IMR-90 (cell line): ENCODE measurements at regions not wholly inside any gene's neighbourhood (a gene's known extent, or its start where the extent isn't known, plus 50 kb on each side); places are given as distances from the start of the nearest gene placed in this dataset.

Experiments used
- ATAC-seq: fragments of 200-7000 bp; cut with Tn5 transposase; 2 replicates; pipeline ENCODE4 v1.9.1; 2020; ENCODE audit warnings: low read depth, mild to moderate bottlenecking, moderate library complexity
- BruUV-seq: library from RNA; stranded (reverse); fragments of 400-500 nt; replicated peaks from 2 replicates; lab custom pipeline; 2021; lab: Mats Ljungman, UMichigan
- CTCF ChIA-PET: fragments of 300-600 bp; formaldehyde crosslinking; extraction: SDS; loops from one replicate; lab custom pipeline; 2021; ENCODE audit warnings: antibody characterized with exemption; lab: Yijun Ruan, JAX
- POLR2A ChIA-PET: fragments of 300-600 bp; sonication (Branson Sonifier 250); formaldehyde crosslinking; loops from one replicate; lab custom pipeline; 2022; ENCODE audit warnings: antibody characterized with exemption; ENCODE audit not compliant: unreplicated experiment; lab: Charles Lee
- DNase-seq: peaks from one replicate; pipeline ENCODE4 v3.0.0; 2013
- H2AFZ ChIP-seq: replicated peaks from 2 replicates; pipeline ENCODE3; 2013; ENCODE audit warnings: low read length, mild to moderate bottlenecking; ENCODE audit not compliant: poor library complexity
- H2AK5ac ChIP-seq: 2 replicates; pipeline ENCODE4 v1.6.1; 2013; ENCODE audit warnings: low read depth, low read length, inconsistent platforms
- H2AK9ac ChIP-seq: replicated peaks from 2 replicates; pipeline ENCODE3; 2013; ENCODE audit warnings: mild to moderate bottlenecking, low read depth, low read length, moderate library complexity; ENCODE audit not compliant: poor library complexity
- H2BK120ac ChIP-seq: 2 replicates; pipeline ENCODE4 v1.6.1; 2013; ENCODE audit warnings: low read depth, low read length, inconsistent platforms
- H2BK15ac ChIP-seq: 3 replicates; pipeline ENCODE4 v1.6.1; 2013; ENCODE audit warnings: low read depth, low read length, inconsistent platforms
- H2BK20ac ChIP-seq: 2 replicates; pipeline ENCODE4 v1.6.1; 2013; ENCODE audit warnings: low read depth, mild to moderate bottlenecking, inconsistent platforms, low read length, moderate library complexity
- H2BK5ac ChIP-seq: 2 replicates; pipeline ENCODE4 v1.6.1; 2013; ENCODE audit warnings: mild to moderate bottlenecking, low read depth, low read length, inconsistent platforms; ENCODE audit not compliant: poor library complexity, severe bottlenecking
- H3K14ac ChIP-seq: replicated peaks from 2 replicates; pipeline ENCODE4 v1.6.1; 2013; ENCODE audit warnings: low read depth, low read length, inconsistent platforms
- H3K18ac ChIP-seq: 2 replicates; pipeline ENCODE4 v1.6.1; 2013; ENCODE audit warnings: low read depth, low read length, control low read depth
- H3K23ac ChIP-seq: 2 replicates; pipeline ENCODE4 v1.6.1; 2013; ENCODE audit warnings: low read depth, low read length, inconsistent platforms
- H3K27ac ChIP-seq: 2 replicates; pipeline ENCODE4 v1.5.1; 2013; ENCODE audit warnings: mild to moderate bottlenecking, control low read depth, low read length; ENCODE audit not compliant: insufficient read depth
- H3K27me3 ChIP-seq: 2 replicates; pipeline ENCODE4 v1.6.1; 2013; ENCODE audit warnings: low read length; ENCODE audit not compliant: control insufficient read depth, insufficient read depth
- H3K36me3 ChIP-seq: 2 replicates; pipeline ENCODE4 v1.6.1; 2013; ENCODE audit warnings: low read length, mixed read lengths; ENCODE audit not compliant: control insufficient read depth, insufficient read depth
- H3K4ac ChIP-seq: 2 replicates; pipeline ENCODE4 v1.6.1; 2013; ENCODE audit warnings: low read depth, low read length, inconsistent platforms
- H3K4me1 ChIP-seq: 2 replicates; pipeline ENCODE4 v1.6.1; 2013; ENCODE audit warnings: low read length, mixed read lengths; ENCODE audit not compliant: control insufficient read depth, insufficient read depth
- H3K4me2 ChIP-seq: 2 replicates; pipeline ENCODE4 v1.6.1; 2013; ENCODE audit warnings: low read depth, mild to moderate bottlenecking, control low read depth, low read length, moderate library complexity
- H3K4me3 ChIP-seq: 2 replicates; pipeline ENCODE4 v1.5.1; 2013; ENCODE audit warnings: low read depth, mild to moderate bottlenecking, control low read depth, low read length, moderate library complexity; ENCODE audit not compliant: insufficient read depth
- H3K56ac ChIP-seq: 2 replicates; pipeline ENCODE4 v1.6.1; 2013; ENCODE audit warnings: low read length, inconsistent platforms; ENCODE audit not compliant: insufficient read depth; ENCODE audit errors: extremely low read depth
- H3K79me1 ChIP-seq, 2 experiments: 2 replicates each; pipeline ENCODE4 v1.6.1; 2013; ENCODE audit warnings: low read length in 2 of 2, inconsistent platforms in 1 of 2, low read depth in 1 of 2
- H3K9ac ChIP-seq: 2 replicates; pipeline ENCODE4 v1.6.1; 2013; ENCODE audit warnings: low read depth, low read length, control low read depth
- H3K9me1 ChIP-seq: 2 replicates; pipeline ENCODE4 v1.6.1; 2013; ENCODE audit warnings: low read length, inconsistent platforms; ENCODE audit not compliant: insufficient read depth
- H3K9me3 ChIP-seq: 2 replicates; pipeline ENCODE4 v1.6.1; 2013; ENCODE audit warnings: low read length; ENCODE audit not compliant: control insufficient read depth, insufficient read depth
- H4K20me1 ChIP-seq: 2 replicates; pipeline ENCODE4 v1.6.1; 2013; ENCODE audit warnings: low read length, inconsistent platforms; ENCODE audit not compliant: insufficient read depth
- H4K5ac ChIP-seq: 2 replicates; pipeline ENCODE4 v1.6.1; 2013; ENCODE audit warnings: mild to moderate bottlenecking, low read depth, low read length, control low read depth
- H4K8ac ChIP-seq, 2 experiments: 2 replicates each; pipeline ENCODE4 v1.6.1; 2013; ENCODE audit warnings: low read depth in 2 of 2, low read length in 2 of 2, control low read depth in 1 of 2, inconsistent platforms in 1 of 2
- H4K91ac ChIP-seq: 2 replicates; pipeline ENCODE4 v1.6.1; 2013; ENCODE audit warnings: low read depth, low read length, inconsistent platforms; ENCODE audit not compliant: insufficient read depth
- BHLHE40 ChIP-seq: fragments of 150-350 bp; IDR thresholded peaks from 2 replicates; pipeline ENCODE4 v1.6.1; 2016; ENCODE audit warnings: mild to moderate bottlenecking, low read depth, low read length
- CEBPB ChIP-seq: IDR thresholded peaks from 2 replicates; pipeline ENCODE4 v1.6.1; 2012; ENCODE audit warnings: low read depth, low read length, improper control_type of control experiment
- MAFK ChIP-seq: IDR thresholded peaks from 2 replicates; pipeline ENCODE4 v1.6.1; 2012; ENCODE audit warnings: low read depth, low read length, improper control_type of control experiment
- RCOR1 ChIP-seq: IDR thresholded peaks from 2 replicates; pipeline ENCODE4 v1.6.1; 2012; ENCODE audit warnings: mild to moderate bottlenecking, low read length, improper control_type of control experiment; ENCODE audit not compliant: insufficient replicate concordance
- SMC3 ChIP-seq: fragments of 150-350 bp; IDR thresholded peaks from 2 replicates; pipeline ENCODE4 v1.6.1; 2016; ENCODE audit warnings: low read depth, mild to moderate bottlenecking, antibody characterized with exemption, low read length, moderate library complexity
- USF2 ChIP-seq: fragments of 150-350 bp; IDR thresholded peaks from 2 replicates; pipeline ENCODE4 v1.6.1; 2017; ENCODE audit warnings: mild to moderate bottlenecking, antibody characterized with exemption, low read length, low read depth
- WGBS, 2 experiments: methylation state at CpG; one replicate each; pipeline versions ENCODE4 v1.1.5 to v1.1.7; 2013; ENCODE audit warnings: missing lambda C conversion rate in 2 of 2; ENCODE audit not compliant: insufficient read length in 1 of 2; ENCODE audit errors: extremely low coverage in 2 of 2; 5-methylcytosine and 5-hydroxymethylcytosine counted together
- dilution Hi-C: fragments of 300-500 bp; cut with HindIII; formaldehyde crosslinking; loops from one replicate; pipeline ENCODE4 v1.14.3; 2018; ENCODE audit warnings: low sequenced_read_pairs; ENCODE audit not compliant: unreplicated experiment
- in situ Hi-C: fragments of 300-500 bp; cut with MboI; formaldehyde crosslinking; loops from 3 replicates; pipeline ENCODE4 v1.14.3; 2019; ENCODE audit warnings: low sequenced_read_pairs, inconsistent platforms, mixed read lengths
- intact Hi-C: fragments of 100-400 bp; cut with micrococcal nuclease; formaldehyde crosslinking; loops from 2 replicates; pipeline ENCODE4 v1.10.0; 2022

- no peak overlapping the region for H2BK5ac ChIP-seq
- H2BK15ac ChIP-seq, result no peak overlapping the region
- no peak overlapping the region for H2AFZ ChIP-seq
- DNase-seq, result no peak
- H3K27me3 ChIP-seq, result no peaks in the 10 kb centered on the region
- no peak overlapping the region for H3K18ac ChIP-seq
- no peak overlapping the region for H3K4me2 ChIP-seq
- intact Hi-C loops, result no loop called here
- H3K14ac ChIP-seq, result no peak overlapping the region
- whole genome bisulfite sequencing, 2 experiments, result no CpG with 5 or more reads among the region's 1 CpG
- no TSS peak for BruUV-seq
- in situ Hi-C loops, result no loop called here
- H4K8ac ChIP-seq, result no peak overlapping the region
- no peak overlapping the region for H3K56ac ChIP-seq
- no peak overlapping the region for H3K23ac ChIP-seq
- ATAC-seq, result no peak
- H4K91ac ChIP-seq, result no peak overlapping the region
- dilution Hi-C loops, result no loop called here
- no peak overlapping the region for H3K4me3 ChIP-seq
- no peaks in the 10 kb centered on the region for H3K36me3 ChIP-seq
- ChIA-PET POLR2A (interaction anchor here (0.5 kb wide), 1 partner anchor 8 kb away, joined by 6 read pairs; no protein-coding TSS in a partner anchor), CTCF (no interaction called here)
- H3K79me1 ChIP-seq, result no peaks in the 10 kb centered on the region
- no peak overlapping the region for H3K27ac ChIP-seq
- H3K4me1 ChIP-seq, result peaks cover 20% of the 10 kb centered on the region
- TF ChIP-seq RCOR1 (no peak), CEBPB (peak; percentile 66), MAFK (no peak), SMC3 (no peak), USF2 (no peak), BHLHE40 (no peak)
- peaks cover 4% of the 10 kb centered on the region; the same call in 1 of the 2 replicates for H3K9me1 ChIP-seq
- H3K9me3 ChIP-seq, result no peaks in the 10 kb centered on the region
- H4K5ac ChIP-seq, result no peak overlapping the region
- H2BK20ac ChIP-seq, result no peak overlapping the region
- no peak overlapping the region for H2BK120ac ChIP-seq
- H3K4ac ChIP-seq, result no peak overlapping the region
- H3K9ac ChIP-seq, result no peak overlapping the region
- no peaks in the 10 kb centered on the region for H4K20me1 ChIP-seq
- H2AK9ac ChIP-seq, result no peak overlapping the region
- no peak overlapping the region for H2AK5ac ChIP-seq
Observed at GRCh38 chr10:28805390-28805789, 128.1 kb downstream of the BAMBI start.
